Stomach (tissue), 4 donors: ENCODE measurements at regions not wholly inside any gene's neighbourhood (a gene's known extent, or its start where the extent isn't known, plus 50 kb on each side); places are given as distances from the start of the nearest gene placed in this dataset.

Experiments
- POLR2A ChIP-seq, 4 donors: fragments of 450-650 bp; IDR thresholded peaks; one replicate each; pipeline ENCODE4 v1.6.1; 2016; ENCODE audit warnings: antibody characterized with exemption in 4 of 4, control low read depth in 2 of 4, mild to moderate bottlenecking in 1 of 4, moderate library complexity in 1 of 4
- POLR2AphosphoS5 ChIP-seq, 3 donors: sonication (generic); formaldehyde crosslinking; IDR thresholded peaks; one replicate each; pipeline ENCODE4 v1.6.1; 2016; ENCODE audit warnings: antibody characterized with exemption in 3 of 3
- TF ChIP-seq, protein P1 (sequence below), 7 experiments: fragments of 450-650 bp in 4 of 7; fragments of 200-600 bp in 3 of 7; sonication (generic) in 3 of 7; IDR thresholded peaks; one replicate each; pipeline ENCODE4 v1.5.1; 2016 to 2019; ENCODE audit warnings: antibody characterized with exemption in 7 of 7, control low read depth in 2 of 7, mild to moderate bottlenecking in 1 of 7

- TF ChIP-seq, protein P1, sequence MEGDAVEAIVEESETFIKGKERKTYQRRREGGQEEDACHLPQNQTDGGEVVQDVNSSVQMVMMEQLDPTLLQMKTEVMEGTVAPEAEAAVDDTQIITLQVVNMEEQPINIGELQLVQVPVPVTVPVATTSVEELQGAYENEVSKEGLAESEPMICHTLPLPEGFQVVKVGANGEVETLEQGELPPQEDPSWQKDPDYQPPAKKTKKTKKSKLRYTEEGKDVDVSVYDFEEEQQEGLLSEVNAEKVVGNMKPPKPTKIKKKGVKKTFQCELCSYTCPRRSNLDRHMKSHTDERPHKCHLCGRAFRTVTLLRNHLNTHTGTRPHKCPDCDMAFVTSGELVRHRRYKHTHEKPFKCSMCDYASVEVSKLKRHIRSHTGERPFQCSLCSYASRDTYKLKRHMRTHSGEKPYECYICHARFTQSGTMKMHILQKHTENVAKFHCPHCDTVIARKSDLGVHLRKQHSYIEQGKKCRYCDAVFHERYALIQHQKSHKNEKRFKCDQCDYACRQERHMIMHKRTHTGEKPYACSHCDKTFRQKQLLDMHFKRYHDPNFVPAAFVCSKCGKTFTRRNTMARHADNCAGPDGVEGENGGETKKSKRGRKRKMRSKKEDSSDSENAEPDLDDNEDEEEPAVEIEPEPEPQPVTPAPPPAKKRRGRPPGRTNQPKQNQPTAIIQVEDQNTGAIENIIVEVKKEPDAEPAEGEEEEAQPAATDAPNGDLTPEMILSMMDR (IDR thresholded peaks at IDR 0.05), result no peak
- no peak for TF ChIP-seq POLR2A (IDR thresholded peaks at IDR 0.05)
- TF ChIP-seq POLR2AphosphoS5 (IDR thresholded peaks at IDR 0.05), result no peak
Measured at GRCh38 chr14:97916100-97916499, 1118.9 kb downstream of the VRK1 start.
